Type B pancreatic cell (in vitro differentiated cells): ENCODE measurements at regions not wholly inside any gene's neighbourhood (a gene's known extent, or its start where the extent isn't known, plus 50 kb on each side); places are given as distances from the start of the nearest gene placed in this dataset.
"Not testable (repeated sequence)": the region's sequence is repeated elsewhere in the genome, so short reads cannot be mapped to it uniquely, and the experiment has no call there.

ENCODE experiments used
- DNase-seq: peaks from one replicate; pipeline ENCODE4 v3.0.0; 2021; ENCODE audit warnings: mixed read lengths; ENCODE audit not compliant: unreplicated experiment; ENCODE audit errors: extremely low spot score
- H3K27ac Mint-ChIP-seq: 2 replicates; pipeline ENCODE4 v1.8.0; 2021; ENCODE audit warnings: mild to moderate bottlenecking, mixed read lengths
- H3K27me3 Mint-ChIP-seq: 2 replicates; pipeline ENCODE4 v1.8.0; 2021; ENCODE audit warnings: mixed read lengths
- H3K36me3 Mint-ChIP-seq: 2 replicates; pipeline ENCODE4 v1.8.0; 2021; ENCODE audit warnings: mixed read lengths
- H3K4me1 Mint-ChIP-seq: one replicate; pipeline ENCODE4 v1.8.0; 2021; ENCODE audit warnings: mixed read lengths; ENCODE audit not compliant: unreplicated experiment
- H3K4me3 Mint-ChIP-seq: 2 replicates; pipeline ENCODE4 v1.8.0; 2021; ENCODE audit warnings: mild to moderate bottlenecking, mixed read lengths
- H3K9me3 Mint-ChIP-seq: 2 replicates; pipeline ENCODE4 v1.8.0; 2021; ENCODE audit warnings: mixed read lengths
- TF ChIP-seq, protein P1 (sequence below): fragments of 200-600 bp; sonication (generic); conservative IDR thresholded peaks from 2 replicates; pipeline ENCODE4 v1.5.0; 2021; ENCODE audit warnings: antibody characterized with exemption, mild to moderate bottlenecking

DNA sequence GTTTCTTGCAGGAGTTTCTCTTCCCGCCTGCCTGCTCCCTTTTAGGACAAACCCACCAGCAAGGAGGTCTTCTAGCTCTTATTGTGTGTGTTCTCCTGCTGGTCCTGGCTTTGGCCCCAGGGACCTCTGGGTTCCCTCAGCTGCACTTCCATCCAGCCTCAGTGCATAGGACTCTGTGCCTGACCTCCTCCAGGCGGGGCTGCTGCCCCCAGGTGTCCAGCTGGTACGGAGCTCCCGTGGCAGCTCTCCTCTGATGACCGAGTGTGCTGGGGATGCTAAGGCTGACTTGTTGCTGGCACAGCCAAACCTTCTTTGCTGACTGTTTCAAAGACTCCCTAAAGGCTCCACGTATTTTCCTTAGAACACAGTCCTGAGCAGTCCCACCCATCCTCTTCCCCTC lies 126.5 kb downstream of the GPCPD1 start:
- no peaks in the 10 kb centered on the region for H3K36me3 Mint-ChIP-seq
- H3K27ac Mint-ChIP-seq, result no peak overlapping the region
- no peaks in the 10 kb centered on the region for H3K4me1 Mint-ChIP-seq
- H3K27me3 Mint-ChIP-seq, result peaks cover 45% of the 10 kb centered on the region
- no peak overlapping the region for H3K4me3 Mint-ChIP-seq
- TF ChIP-seq, protein P1, sequence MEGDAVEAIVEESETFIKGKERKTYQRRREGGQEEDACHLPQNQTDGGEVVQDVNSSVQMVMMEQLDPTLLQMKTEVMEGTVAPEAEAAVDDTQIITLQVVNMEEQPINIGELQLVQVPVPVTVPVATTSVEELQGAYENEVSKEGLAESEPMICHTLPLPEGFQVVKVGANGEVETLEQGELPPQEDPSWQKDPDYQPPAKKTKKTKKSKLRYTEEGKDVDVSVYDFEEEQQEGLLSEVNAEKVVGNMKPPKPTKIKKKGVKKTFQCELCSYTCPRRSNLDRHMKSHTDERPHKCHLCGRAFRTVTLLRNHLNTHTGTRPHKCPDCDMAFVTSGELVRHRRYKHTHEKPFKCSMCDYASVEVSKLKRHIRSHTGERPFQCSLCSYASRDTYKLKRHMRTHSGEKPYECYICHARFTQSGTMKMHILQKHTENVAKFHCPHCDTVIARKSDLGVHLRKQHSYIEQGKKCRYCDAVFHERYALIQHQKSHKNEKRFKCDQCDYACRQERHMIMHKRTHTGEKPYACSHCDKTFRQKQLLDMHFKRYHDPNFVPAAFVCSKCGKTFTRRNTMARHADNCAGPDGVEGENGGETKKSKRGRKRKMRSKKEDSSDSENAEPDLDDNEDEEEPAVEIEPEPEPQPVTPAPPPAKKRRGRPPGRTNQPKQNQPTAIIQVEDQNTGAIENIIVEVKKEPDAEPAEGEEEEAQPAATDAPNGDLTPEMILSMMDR, result no peak
- no peaks in the 10 kb centered on the region for H3K9me3 Mint-ChIP-seq
- DNase-seq, result no peak

DNA sequence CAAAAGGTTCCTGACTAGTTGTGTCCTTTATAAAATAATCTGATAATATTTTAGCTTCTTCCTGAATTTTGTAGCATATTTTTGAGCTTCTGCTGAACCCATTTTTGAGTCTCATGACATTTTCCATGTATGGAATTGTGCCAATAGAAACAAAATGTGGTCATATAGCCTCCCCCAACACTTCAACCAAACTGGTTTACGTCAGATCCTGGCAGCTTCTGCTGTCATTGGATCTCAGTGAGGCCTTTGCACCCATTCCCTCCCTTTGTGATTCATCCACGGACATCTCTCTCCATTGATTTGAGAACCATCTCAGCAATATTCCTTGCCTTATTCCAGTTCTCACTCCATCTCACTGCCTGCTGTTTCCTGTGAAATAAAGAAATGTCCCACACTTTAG lies 128.0 kb downstream of the GPCPD1 start:
- Mint-ChIP-seq H3K4me3 (no peak overlapping the region), H3K4me1 (no peaks in the 10 kb centered on the region), H3K27me3 (peaks cover 40% of the 10 kb centered on the region), H3K36me3 (no peaks in the 10 kb centered on the region), H3K27ac (no peak overlapping the region), H3K9me3 (no peaks in the 10 kb centered on the region)
- TF ChIP-seq, protein P1, result no peak
- no peak for DNase-seq

DNA sequence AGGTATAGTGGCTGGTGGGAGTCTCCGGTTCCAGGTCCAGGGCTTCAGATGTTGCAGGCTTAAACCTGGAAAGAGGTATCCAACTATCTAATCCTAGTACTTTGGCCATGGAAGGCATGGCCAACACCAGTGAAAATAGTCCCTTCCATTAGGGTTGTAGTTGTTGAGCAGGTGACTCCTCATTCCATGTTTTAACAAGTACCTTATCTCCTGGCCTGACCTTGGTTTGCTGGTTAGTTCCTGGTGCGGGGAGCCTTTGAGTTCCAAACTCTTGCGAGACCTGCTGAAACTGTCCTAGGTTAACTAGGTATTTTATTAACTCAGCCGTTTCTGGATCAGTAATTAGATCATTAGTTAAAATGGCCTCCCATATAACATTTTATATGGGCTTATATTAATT lies 128.9 kb downstream of the GPCPD1 start:
- Mint-ChIP-seq H3K4me1 (no peaks in the 10 kb centered on the region), H3K27ac (no peak overlapping the region), H3K4me3 (no peak overlapping the region), H3K27me3 (peaks cover 35% of the 10 kb centered on the region), H3K36me3 (no peaks in the 10 kb centered on the region), H3K9me3 (no peaks in the 10 kb centered on the region)
- TF ChIP-seq, protein P1, result no peak
- no peak for DNase-seq

DNA sequence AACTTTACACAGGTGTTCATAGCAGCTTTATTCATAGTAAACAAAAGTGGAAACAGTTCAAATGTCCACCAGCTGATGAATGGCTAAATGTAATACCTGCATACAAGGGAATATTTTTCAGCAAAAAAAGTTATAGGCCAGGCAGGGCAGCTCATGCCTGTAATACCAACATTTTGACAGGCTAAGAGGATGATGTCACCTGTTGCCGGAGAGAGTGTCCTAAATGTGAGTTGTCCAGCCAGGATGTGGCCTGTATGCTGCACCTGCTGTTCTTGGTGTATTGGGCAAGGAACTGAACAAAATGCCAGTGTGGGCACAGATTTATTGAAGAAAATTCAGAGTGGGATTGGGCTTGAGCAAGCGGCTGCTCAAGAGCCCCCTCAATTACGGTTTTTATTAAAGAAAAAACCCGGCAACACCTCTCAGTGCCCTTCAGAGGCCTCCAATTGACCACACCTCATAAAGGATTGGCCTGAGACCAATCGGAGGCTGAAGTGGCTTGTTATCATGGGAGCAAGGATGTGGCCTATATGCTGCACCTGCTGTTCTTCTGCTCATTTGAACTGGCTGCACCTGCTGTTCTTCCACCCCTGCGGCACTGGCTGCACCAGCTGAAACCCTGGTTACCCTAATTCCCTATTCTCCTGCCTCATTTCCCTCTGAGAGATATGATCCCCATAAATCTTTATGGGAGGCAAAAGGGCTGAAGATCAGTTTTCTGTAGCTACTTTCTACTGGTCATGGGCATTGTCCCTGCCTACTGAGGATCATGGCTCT lies 129.8 kb downstream of the GPCPD1 start:
- Mint-ChIP-seq H3K36me3 (no peaks in the 10 kb centered on the region), H3K27ac (no peak overlapping the region), H3K4me1 (no peaks in the 10 kb centered on the region), H3K27me3 (peaks cover 27% of the 10 kb centered on the region), H3K9me3 (no peaks in the 10 kb centered on the region), H3K4me3 (no peak overlapping the region)
- DNase-seq, result no peak
- TF ChIP-seq, protein P1, result no peak

DNA sequence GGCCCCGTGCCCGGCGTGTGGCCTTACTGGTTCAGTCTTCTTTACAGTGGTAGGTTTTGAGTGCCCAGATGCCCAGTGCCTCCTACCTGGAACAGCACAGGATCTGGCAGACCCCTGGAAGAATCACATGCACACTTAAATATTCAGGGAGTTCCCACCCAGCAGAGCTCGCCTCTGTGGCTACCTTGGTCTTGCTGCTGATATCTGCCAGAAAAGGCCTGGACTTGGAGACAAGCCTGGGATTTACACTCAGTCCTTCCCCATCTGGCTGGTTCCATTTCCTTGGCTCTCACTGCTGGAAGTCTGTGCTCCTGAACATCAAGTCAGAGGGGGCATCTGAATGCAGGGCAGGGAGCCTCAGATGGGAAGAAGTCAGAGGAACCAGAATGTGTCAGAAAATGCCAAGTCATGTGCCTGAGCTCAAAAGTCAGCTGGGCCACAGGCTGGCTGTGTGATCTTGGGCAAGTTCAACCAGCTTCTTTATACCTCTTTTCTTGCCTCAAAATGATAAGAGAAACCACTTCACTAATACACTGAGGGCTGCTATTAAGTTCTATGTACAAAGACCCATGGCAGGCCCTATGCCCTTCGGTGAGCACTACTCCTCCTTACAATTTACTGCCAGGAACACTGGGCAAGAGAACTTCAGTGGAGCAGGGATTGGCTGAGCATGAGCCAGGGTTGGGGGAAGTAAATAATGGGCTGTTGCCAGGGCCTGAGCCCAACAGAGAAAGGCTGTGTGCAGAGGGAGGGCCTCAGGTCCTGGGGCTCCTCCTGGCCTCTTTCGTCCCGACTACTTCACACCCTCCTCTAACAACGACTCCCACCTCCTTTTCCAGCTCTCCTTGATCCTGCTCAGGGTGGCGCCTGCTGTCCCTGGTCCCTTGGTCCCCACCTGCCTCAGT lies 135.9 kb downstream of the GPCPD1 start:
- Mint-ChIP-seq H3K27me3 (peaks cover 12% of the 10 kb centered on the region), H3K9me3 (no peaks in the 10 kb centered on the region), H3K4me1 (no peaks in the 10 kb centered on the region), H3K27ac (no peak overlapping the region), H3K36me3 (no peaks in the 10 kb centered on the region), H3K4me3 (no peak overlapping the region)
- TF ChIP-seq, protein P1, result no peak
- no peak for DNase-seq

DNA sequence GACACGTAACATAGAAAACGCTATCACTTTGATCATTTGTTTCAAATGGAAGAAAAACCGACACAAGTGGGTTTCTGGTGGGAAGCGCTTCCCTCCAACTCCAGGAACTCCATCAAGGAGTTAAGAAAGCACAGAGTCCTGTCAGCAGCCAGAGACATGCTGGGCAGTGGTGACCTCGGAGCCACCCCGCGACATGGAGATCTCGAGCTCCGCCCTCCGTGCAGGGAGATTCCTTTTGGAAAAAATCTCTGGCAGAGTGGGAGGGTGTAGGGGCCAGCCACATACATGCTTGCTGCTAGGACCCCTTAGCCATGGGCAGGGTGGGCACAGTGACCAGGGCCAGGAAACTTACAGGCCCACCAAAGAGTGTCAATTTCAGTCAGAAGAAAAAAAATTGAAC lies 138.9 kb downstream of the GPCPD1 start:
- not testable (repeated sequence) for H3K36me3 Mint-ChIP-seq, DNase-seq, H3K27ac Mint-ChIP-seq, H3K9me3 Mint-ChIP-seq, H3K4me3 Mint-ChIP-seq, H3K4me1 Mint-ChIP-seq
- H3K27me3 Mint-ChIP-seq, result peaks cover 15% of the 10 kb centered on the region
